Nephron (organoid): ENCODE measurements at regions not wholly inside any gene's neighbourhood (a gene's known extent, or its start where the extent isn't known, plus 50 kb on each side); places are given as distances from the start of the nearest gene placed in this dataset.
A peak's percentile ranks its signal among the peaks of the same experiment; 100 is the strongest.
"Not testable (repeated sequence)": the region's sequence is repeated elsewhere in the genome, so short reads cannot be mapped to it uniquely, and the experiment has no call there.

Experiments
- H3K27ac Mint-ChIP-seq, 3 experiments: 2 replicates each; pipeline ENCODE4 v1.8.0; 2020; ENCODE audit warnings: mixed read lengths in 3 of 3, mild to moderate bottlenecking in 2 of 3, moderate library complexity in 1 of 3
- H3K27me3 Mint-ChIP-seq: 2 replicates; pipeline ENCODE4 v1.8.0; 2021; ENCODE audit warnings: low read depth, mild to moderate bottlenecking, moderate library complexity, mixed read lengths
- H3K36me3 Mint-ChIP-seq: 2 replicates; pipeline ENCODE4 v1.8.0; 2020; ENCODE audit warnings: low read depth, mixed read lengths
- H3K4me1 Mint-ChIP-seq: 2 replicates; pipeline ENCODE4 v1.8.0; 2020; ENCODE audit warnings: mixed read lengths
- H3K4me3 Mint-ChIP-seq, 3 experiments: 2 replicates each; pipeline ENCODE4 v1.8.0; 2020; ENCODE audit warnings: mild to moderate bottlenecking in 3 of 3, mixed read lengths in 3 of 3, moderate library complexity in 2 of 3
- H3K9me3 Mint-ChIP-seq: 2 replicates; pipeline ENCODE4 v1.8.0; 2020; ENCODE audit warnings: mixed read lengths
- CTCF ChIP-seq, 3 experiments: fragments of 200-600 bp; sonication (generic); IDR thresholded peaks; one replicate each; pipeline ENCODE4 v1.5.0; 2021; ENCODE audit warnings: antibody characterized with exemption in 3 of 3; ENCODE audit not compliant: unreplicated experiment in 3 of 3

- no peaks in the 10 kb centered on the region for H3K9me3 Mint-ChIP-seq
- peak overlapping the region in 1 of 3 experiments; percentile 9 for H3K27ac Mint-ChIP-seq
- H3K36me3 Mint-ChIP-seq: no peaks in the 10 kb centered on the region
- H3K27me3 Mint-ChIP-seq: no peaks in the 10 kb centered on the region
- no peak for TF ChIP-seq CTCF (IDR thresholded peaks at IDR 0.05; ENCODE audit: unreplicated experiment in 3 of 3)
- H3K4me1 Mint-ChIP-seq: peaks cover 8% of the 10 kb centered on the region
- H3K4me3 Mint-ChIP-seq: no peak overlapping the region
Observed at GRCh38 chr11:37170311-37170710, 572.3 kb upstream of the RAG2 start.

- H3K4me1 Mint-ChIP-seq, H3K36me3 Mint-ChIP-seq, H3K27ac Mint-ChIP-seq, H3K27me3 Mint-ChIP-seq, H3K4me3 Mint-ChIP-seq: not testable (repeated sequence)
- peaks cover 14% of the 10 kb centered on the region for H3K9me3 Mint-ChIP-seq
Observed at GRCh38 chr11:37145434-37145833, 547.4 kb upstream of the RAG2 start.

- H3K4me3 Mint-ChIP-seq: no peak overlapping the region
- no peaks in the 10 kb centered on the region for H3K27me3 Mint-ChIP-seq
- no peak for TF ChIP-seq CTCF (IDR thresholded peaks at IDR 0.05; ENCODE audit: unreplicated experiment in 3 of 3)
- no peak overlapping the region for H3K27ac Mint-ChIP-seq
- H3K36me3 Mint-ChIP-seq: peaks cover 4% of the 10 kb centered on the region
- no peaks in the 10 kb centered on the region for H3K4me1 Mint-ChIP-seq
- peaks cover 19% of the 10 kb centered on the region for H3K9me3 Mint-ChIP-seq
Observed at GRCh38 chr11:37142591-37142990, 544.6 kb upstream of the RAG2 start.

- Mint-ChIP-seq H3K27me3 (no peaks in the 10 kb centered on the region), H3K4me3 (no peak overlapping the region), H3K4me1 (no peaks in the 10 kb centered on the region), H3K36me3 (peaks cover 4% of the 10 kb centered on the region), H3K9me3 (peaks cover 21% of the 10 kb centered on the region), H3K27ac (no peak overlapping the region)
- no peak for TF ChIP-seq CTCF (IDR thresholded peaks at IDR 0.05; ENCODE audit: unreplicated experiment in 3 of 3)
Observed at GRCh38 chr11:37141707-37142106, 543.7 kb upstream of the RAG2 start.

GRCh38 chr11:37135606-37136005 lies 537.6 kb upstream of the RAG2 start:
- peaks cover 44% of the 10 kb centered on the region for H3K9me3 Mint-ChIP-seq
- not testable (repeated sequence) for H3K27ac Mint-ChIP-seq, H3K36me3 Mint-ChIP-seq, H3K4me1 Mint-ChIP-seq, H3K4me3 Mint-ChIP-seq, H3K27me3 Mint-ChIP-seq

GRCh38 chr11:37134637-37135036 lies 536.6 kb upstream of the RAG2 start:
- no peak overlapping the region for H3K27ac Mint-ChIP-seq
- H3K4me3 Mint-ChIP-seq: no peak overlapping the region
- peaks cover 4% of the 10 kb centered on the region for H3K36me3 Mint-ChIP-seq
- TF ChIP-seq CTCF (IDR thresholded peaks at IDR 0.05; ENCODE audit: unreplicated experiment in 3 of 3): no peak
- no peaks in the 10 kb centered on the region for H3K27me3 Mint-ChIP-seq
- no peaks in the 10 kb centered on the region for H3K4me1 Mint-ChIP-seq
- H3K9me3 Mint-ChIP-seq: peaks cover 45% of the 10 kb centered on the region

- no peaks in the 10 kb centered on the region for H3K4me1 Mint-ChIP-seq
- H3K36me3 Mint-ChIP-seq: no peaks in the 10 kb centered on the region
- no peak overlapping the region for H3K27ac Mint-ChIP-seq
- H3K4me3 Mint-ChIP-seq: no peak overlapping the region
- H3K27me3 Mint-ChIP-seq: no peaks in the 10 kb centered on the region
- no peak for TF ChIP-seq CTCF (IDR thresholded peaks at IDR 0.05; ENCODE audit: unreplicated experiment in 3 of 3)
- peaks cover 2% of the 10 kb centered on the region for H3K9me3 Mint-ChIP-seq
Observed at GRCh38 chr11:37124384-37124783, 526.3 kb upstream of the RAG2 start.
